Ramos (cell line): ENCODE measurements at regions not wholly inside any gene's neighbourhood (a gene's known extent, or its start where the extent isn't known, plus 50 kb on each side); places are given as distances from the start of the nearest gene placed in this dataset.

Source experiments
- in situ Hi-C: fragments of 300-500 bp; cut with MboI; formaldehyde crosslinking; loops from one replicate; pipeline ENCODE4 v1.14.3; 2022; ENCODE audit warnings: low sequenced_read_pairs; ENCODE audit not compliant: unreplicated experiment

DNA sequence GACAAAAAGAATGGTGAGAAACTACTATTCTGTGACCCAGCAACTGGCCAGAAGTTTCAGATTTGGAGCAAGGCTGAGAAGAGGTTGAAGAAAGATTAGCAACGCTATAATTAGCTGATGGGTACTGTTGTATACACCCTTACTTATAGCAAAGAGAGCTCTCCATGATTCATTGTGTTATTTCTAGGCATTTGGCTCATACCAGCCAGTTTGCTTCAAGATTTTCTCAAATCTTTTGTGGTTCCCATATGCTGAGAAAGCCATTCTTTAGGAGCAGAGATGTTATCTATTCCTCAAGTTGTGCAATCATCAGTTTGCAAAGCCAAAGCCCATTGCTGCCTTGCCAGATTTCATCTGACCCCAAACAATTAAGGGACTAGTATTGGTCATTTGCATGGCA lies 179.4 kb downstream of the ETS1 start:
- in situ Hi-C loops, result no loop called here

DNA sequence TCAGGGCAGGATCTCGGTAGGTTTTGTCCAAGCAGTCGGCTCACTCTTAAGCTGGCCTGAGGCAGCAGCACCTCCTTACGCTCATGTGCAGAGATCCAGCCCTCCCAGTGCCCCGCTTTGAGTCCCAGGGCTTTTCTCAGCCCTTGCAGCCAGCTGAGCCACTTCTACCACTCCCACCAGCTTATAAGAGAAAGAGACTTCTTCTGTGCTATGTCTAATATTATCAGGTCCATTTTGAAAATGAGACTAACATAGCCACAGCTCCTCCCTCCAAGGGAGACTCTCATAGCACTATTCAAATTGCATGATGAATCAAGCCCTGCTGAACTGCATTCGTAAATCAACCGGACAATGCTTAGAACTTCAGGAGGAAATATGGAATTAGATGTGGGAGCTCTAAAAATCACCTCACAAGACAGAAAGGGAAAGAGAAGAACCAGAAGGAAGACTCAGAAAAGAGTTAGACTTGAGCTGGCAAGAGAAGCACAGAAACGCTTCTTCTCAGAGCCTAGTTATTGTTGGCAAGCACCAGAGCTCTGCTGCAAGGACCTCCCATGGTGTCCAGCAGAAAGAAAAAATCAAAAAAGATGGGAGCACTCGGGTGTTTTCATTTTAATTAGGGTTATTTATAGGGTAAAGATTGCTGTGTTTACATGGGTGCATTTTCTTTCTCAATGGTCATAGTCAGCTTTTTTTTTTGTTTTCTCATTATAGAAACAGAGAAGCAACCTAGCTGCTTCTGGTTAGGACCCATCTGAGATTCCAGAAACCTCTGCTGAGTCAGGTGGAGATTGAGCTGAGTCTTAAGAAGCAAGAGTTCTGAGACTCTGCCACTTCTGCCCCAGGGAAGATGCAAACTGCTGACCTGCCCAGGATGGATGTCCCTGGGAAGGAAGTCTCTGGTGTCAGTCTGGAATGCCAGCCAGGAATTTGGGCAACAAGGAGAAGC lies 181.4 kb downstream of the ETS1 start:
- in situ Hi-C loops, result no loop called here

DNA sequence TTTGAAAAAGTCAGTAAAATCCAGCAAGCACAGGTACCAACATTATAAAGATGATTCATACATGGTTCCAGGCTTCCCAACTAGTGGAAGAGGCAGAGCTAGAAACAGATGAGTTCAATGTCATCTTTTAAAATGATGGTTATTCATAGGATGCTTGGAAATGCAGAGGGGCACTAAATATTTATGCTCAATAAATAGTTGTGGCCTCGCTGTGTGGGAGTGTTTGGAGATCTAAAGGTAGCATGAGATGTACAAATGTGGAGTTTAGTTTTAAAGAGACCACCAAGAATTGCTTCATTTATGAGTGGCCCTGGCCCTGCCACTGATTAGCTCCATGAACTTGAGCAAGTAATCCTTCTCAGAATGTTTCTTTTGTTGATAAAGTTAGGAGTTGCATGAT lies 182.2 kb downstream of the ETS1 start:
- in situ Hi-C loops, result no loop called here

DNA sequence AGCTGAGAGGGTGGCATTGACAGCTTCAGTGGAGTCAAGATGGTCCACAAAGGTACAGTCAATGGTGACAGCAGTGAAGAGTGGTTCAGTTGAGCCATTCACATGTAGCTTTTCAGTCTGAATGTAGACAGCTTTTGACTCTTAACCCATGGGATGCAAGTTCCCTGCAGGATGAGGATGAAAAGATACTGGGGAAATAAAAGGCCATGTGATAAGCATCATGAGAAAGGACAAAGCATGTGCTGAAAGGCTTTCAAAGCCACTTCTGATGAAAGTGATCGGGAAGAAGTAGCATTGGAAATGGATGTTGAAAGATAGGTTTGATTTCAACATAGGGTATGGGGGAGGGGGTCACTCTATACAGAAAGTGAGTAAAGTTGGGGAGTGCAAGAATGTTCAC lies 182.9 kb downstream of the ETS1 start:
- in situ Hi-C loops, result no loop called here

DNA sequence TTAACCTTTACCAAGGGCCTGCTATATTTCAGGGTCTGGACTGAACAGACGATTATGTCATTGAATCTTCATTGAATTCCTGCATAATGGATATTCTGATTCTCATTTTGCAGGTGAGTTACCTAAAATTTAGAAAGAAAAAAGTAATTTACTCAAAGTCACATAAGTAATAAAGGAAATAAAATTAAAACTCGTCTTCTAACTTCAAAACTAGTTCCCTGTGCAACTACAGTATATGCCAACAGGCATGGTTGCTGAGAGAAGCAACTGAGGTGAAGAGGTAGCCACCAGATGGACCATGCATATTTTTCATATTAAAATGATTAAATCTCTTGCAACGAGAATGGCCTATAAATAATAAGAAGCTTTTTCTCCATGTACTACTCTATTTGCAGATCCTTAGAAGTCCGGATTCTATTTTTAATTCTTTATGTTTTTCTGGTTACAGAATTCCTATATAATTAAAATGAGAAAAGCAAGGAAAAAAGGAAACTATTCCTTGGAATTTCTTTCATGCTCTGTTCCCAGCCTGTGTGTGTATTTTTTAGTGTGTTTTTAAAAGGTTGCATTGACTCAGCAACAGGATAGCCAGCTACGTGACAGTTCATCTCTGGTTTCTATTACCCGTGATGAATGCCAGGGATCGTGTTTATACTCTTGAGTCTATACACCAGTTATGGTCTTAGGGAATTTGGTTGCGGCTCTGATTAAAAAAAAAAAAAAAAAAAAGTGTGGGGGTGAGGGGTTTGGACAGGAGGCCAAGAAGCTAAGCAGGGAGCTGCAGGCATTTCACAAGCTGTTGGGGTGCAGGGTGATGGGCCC lies 186.8 kb downstream of the ETS1 start:
- in situ Hi-C loops, result no loop called here

DNA sequence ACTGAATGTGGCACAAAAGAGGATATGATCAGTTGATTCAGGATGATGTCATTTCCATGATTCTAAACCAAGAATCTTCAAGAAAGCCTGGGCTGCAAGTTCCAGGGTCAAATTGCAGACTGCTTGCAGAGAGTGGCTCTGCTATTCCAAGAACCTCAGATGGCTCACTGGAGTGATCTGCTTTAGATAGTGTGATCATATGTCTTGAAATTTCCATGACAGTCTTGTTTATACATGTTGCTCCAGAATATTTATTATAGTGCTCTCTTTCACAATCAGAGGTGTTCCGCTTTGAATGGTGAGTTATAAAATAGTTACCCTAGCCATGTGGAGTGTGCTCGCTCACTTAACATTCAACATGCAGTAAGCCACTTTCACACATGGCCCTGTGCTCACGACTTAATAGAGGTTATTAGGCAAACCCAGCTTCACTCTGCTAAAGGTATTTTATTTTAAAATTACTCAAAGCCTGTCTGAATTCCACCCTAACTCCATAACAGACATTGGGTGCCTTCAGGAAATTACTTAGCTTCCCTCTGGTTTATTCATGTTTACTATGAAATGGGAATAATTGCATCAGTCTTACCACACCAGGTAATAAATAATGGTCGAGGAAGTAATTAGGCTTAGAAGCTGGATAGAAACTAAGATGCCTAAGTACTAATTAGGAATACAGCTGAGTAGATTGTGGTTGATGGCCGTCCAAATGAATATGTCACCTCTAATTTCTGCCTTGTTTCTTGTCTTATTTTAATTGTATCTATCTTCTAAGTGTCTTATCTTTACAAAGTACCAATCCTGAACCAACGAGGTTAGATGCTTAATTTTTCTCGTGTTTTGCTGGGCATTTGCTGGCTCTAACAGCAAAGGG lies 187.9 kb downstream of the ETS1 start:
- in situ Hi-C loops, result no loop called here

DNA sequence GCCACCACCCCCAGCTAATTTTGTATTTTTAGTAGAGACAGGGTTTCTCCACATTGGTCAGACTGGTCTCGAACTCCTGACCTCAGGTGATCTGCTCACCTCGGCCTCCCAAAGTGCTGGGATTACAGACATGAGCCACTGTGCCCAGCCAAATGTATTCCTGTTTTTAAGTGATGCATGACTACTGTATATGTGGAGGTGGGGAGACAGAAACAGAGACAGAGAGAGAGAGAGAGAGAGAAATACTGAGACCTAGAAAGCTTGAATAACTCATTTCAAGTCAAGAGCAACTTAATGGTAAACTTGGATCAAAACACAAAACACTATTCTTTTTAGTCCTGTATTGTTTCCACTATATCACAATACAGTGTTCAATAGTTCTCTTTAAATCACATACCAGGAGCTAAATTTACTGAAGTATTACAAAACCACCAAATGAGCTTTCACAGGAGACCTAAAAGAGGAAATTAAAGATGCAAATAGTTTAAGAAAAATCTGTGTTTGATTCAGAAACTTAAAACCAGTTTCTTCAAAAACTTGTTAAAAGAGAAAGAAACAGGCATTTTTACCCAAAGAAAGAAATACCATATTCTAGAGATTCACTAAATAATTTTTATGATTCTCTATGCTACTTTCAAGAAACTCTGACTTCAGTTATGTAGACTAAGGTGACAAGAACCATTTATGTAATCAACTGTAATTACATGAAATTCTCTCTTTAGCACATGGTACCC lies 188.7 kb downstream of the ETS1 start:
- in situ Hi-C loops, result no loop called here

DNA sequence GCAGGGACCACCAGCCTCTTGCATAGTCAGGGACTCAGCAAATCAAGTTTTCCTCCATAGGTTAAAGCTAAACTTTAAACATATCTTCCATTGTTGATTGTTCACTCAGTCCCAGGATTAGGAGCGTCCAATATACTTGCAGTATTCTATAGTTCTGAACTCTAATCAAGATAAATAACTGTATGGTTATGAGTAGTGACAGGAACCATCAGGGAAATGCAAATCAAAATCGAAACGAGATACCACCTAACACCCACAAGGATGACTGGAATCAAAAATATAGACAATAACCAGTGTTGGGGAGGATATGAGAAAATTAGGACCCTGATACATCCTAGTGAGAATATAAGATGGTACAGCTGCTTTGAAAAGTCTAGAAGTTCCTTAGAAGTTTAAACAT lies 190.0 kb downstream of the ETS1 start:
- in situ Hi-C loops, result no loop called here

DNA sequence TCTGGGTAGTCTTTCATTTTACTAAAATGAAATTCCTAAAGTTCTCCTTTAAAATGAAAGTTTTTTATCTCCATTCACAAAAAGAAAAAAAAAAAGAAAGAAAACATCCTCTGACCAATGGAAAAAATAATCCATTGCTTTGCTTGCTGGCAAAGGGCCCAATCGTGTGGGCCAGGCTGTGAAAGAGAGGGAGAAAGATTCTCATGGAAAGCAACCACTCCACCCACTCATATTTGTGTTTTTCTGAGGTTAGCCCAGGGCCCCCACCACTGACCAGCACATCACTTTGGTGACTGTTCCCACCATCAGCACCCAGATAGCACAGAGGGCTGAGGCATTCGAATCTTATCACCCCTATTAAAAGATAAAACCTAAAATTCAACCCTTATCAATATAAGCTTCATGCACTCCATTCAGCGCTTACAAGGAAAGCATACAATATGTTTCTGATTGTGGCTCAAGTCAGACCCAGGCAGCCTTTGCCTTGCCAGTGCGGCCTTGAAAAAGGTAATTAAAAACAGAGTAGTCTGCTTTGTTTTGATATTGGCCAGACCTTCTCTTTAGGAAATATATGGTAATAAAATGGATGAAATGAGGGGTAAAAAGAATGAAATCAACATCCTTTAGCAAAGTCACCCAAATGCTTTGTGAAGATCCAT lies 192.8 kb downstream of the ETS1 start:
- in situ Hi-C loops, result no loop called here

DNA sequence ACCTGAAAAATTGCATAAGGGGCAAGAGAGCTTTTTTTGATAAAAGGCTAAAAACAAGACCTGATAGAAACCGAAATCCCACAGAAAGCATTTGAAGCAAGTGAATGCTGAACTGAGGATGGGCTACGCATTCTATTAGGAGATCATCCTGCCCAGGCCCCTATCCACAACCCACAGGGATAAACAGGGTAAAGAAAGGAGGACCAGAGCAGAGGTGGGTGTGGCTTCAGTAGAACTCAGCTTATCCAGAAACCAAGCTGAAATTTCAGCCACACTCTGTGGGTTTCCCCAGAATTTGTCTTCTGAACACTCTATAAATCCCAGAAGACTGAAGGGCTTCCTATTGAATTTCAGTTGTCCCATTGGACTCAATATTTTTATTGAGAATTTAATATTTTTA lies 195.1 kb downstream of the ETS1 start:
- in situ Hi-C loops, result no loop called here

DNA sequence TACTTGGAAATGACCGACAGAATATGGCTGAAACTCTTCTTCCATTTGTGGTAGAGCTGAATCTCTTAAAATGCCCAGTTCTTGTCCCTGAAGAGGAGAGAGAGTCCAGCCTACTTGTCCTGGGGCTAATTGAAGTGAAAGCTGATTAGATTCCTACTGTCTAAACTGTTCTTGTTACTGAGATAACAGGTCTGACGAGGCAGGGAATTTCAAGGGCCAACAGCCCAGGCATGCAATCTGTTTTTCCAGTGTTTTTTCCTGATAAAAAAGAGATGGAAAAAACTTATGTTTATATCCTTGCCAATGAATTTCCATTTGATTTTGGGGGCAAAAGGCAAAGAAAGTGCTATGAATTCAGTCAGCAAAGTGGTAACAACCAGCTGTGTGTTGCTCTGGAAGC lies 195.5 kb downstream of the ETS1 start:
- in situ Hi-C loops, result no loop called here

DNA sequence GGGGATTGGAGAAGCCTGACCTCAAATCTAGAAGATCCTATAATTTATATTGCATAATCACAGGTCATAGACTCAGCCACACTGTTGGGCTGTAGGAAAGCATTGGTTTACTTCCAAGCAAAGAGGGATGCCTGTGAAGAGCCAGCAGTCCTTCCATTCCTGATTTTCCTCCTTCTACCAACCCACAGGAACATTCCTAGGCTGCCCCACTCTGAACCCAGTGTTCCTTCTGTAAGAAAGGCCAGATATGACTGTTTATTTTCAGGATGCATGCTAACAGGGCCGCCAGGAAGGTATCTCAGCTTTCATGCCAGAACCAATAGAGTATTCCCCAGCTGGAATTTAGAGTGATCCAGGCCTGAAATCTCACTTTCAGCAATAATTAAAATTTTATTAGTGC lies 197.1 kb downstream of the ETS1 start:
- in situ Hi-C loops, result no loop called here

DNA sequence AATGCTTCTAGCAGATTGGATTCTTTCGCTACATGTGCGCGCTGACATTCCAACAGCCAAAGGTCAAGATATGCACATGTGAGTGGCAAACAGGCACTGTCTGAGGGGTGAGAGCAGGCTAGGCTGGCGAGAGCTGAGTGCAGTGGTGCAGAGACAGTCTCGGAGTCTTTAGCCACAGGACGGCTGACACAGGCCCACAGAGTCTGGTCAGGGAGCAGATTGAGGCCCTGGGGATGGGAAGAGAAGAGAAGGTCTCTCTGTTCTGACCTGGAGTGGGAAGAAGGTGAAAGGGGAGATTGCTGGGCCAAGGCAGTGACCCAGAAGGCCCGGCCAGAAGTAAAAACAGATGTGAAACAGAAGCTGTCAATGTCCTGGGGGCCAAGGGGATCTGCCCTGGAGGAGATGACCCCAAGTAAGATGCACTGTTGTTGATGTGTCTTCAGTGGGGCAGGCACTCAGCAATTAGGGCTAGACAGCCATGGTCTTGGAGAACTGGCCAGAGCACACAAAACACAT lies 197.8 kb downstream of the ETS1 start:
- in situ Hi-C loops, result no loop called here

DNA sequence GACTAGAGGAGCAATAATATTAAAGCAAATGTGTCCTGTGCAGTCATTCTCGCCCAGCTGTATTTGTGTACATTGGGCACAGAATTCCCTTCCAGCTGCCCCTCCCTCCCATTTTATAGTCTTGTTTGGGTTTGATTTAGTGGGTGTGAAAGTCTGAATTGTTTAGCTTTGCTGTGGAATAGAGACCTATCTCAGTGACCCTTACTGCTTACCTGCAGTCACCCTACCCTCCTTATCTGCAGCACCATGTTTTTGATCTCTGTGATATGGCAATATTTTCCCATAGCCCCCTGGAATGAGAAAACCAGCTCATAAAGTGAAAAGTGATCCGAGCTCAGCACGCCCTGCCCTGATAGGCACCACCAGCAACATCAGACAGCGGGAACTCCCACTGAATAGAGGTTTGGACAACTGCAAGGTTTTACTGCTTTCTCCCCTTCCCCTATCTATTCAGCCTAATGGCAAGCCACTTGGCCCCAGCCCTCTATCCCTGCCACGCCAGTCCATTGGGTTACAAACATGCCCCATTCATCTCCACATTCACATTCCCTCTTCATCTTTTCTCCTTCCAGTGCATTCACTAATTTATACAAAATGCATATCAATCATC lies 199.0 kb downstream of the ETS1 start:
- in situ Hi-C loops, result no loop called here

DNA sequence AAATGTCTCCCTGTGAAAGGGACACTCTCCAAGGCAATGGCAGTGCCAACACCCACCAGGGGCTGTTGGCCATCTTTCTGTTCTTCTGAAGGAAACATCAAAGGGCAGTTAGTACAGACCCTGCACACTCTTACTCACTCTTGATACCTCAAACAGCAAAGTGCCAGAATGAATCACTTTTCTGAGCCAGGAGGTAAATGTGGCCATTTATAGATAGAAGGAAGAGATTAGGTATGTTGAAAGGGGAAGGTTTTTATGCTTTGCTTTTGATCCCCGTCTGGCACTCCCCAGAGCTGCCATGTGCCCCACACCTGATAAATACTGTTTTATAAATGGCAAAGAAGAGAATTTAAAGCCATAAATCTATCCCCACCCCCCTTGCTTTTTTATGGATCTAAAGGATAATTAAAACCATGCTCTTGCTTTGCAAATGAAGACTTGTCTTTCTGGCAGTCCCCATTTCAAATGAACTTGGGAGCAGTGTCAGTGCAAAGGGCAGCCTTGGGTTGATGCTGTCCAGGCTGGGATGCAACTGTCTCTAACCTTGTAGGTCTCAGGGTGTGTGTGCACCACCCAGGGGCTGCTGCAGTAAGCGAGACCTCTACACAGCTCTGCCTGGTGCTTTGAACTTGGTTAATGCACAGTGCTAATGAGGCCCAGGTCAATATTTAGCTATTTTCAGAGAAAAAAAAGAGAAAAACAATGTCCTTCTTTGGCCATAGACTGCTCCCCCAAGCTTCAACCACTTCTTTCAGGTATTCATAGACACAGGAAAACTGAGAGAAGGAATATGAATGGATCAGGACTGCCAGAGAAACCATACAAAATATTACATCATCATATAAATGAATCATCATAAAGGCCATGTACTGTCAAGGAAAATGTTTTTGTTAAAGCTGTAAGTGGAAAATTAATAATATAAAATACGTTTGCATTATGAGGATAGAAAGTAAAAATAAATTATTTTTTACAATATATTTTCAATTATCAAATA lies 207.5 kb downstream of the ETS1 start:
- in situ Hi-C loops, result no loop called here

DNA sequence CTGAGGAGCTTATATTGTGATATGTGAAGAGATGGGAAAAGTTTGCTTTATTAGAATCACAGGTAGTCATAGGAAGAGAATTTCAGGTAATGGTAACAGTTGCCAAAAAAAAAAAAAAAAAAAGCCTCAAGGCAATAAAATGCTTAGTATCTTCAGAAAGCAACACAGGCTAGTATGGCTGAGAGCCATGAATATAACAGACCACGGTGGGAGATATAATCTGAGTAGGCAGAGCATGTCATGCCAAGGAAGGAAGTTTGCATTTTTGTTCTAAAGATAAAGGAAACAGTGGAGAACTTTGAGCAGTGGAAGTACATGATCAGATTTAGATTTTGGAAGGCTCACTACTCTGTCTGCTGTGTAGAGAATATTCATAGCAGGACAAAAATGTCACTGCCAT lies 211.4 kb downstream of the ETS1 start:
- in situ Hi-C loops, result no loop called here

DNA sequence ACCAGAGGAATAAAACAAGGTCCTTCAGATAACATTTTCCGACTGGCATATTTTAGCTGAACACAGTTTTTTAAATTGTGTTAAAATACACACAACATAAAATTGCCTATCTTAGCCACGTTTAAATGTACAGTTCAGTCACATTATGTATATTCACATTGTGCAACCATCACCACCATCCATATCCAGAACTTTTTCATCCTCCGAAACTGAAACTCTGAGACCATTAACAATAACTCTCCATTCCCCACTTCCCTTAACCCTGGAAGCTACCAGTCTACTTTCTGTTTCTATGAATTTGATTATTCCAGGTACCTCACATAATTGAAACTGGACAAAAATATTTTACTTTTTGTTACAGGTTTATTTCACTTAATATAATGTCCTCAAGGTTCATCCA lies 213.3 kb downstream of the ETS1 start:
- in situ Hi-C loops, result no loop called here

DNA sequence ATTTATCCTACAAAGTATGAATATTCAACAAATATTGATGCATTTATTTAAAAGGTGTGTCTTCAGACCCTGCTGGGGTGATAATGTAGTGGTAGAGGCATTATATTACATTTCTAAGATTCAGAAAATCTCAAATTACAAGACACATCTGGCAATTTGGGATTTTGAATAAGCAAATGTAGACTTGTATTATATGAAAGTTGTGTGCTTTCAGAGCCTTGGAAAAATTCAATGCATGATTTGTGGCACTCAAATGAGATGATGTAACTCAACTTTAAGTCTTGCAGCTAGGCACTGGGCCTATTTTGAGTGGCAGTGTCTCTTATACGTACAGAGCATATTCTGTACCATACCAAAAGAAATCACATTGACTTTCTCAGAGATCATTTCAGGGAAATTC lies 214.4 kb downstream of the ETS1 start:
- in situ Hi-C loops, result no loop called here
